T-helper 2 cell (primary cell): ENCODE measurements at regions not wholly inside any gene's neighbourhood (a gene's known extent, or its start where the extent isn't known, plus 50 kb on each side); places are given as distances from the start of the nearest gene placed in this dataset.
"Not testable (repeated sequence)": the region's sequence is repeated elsewhere in the genome, so short reads cannot be mapped to it uniquely, and the experiment has no call there.

ENCODE experiments used
- DNase-seq, 5 experiments: peaks; one replicate each; pipeline versions ENCODE4 v3.0.0 to v3.0.0-alpha.2; 2012 to 2022

- DNase-seq, result no peak
Observed at GRCh38 chr9:717722-718121, 123.8 kb upstream of the DMRT1 start.

- DNase-seq, result no peak
Observed at GRCh38 chr9:720239-720881, 121.1 kb upstream of the DMRT1 start.

GRCh38 chr9:722388-722980, 119.0 kb upstream of the DMRT1 start:
- DNase-seq, result no peak

GRCh38 chr9:724461-724860, 117.0 kb upstream of the DMRT1 start:
- DNase-seq, result not testable (repeated sequence)

- DNase-seq, result no peak
Observed at GRCh38 chr9:726005-726404, 115.5 kb upstream of the DMRT1 start.

GRCh38 chr9:727767-728166, 113.7 kb upstream of the DMRT1 start:
- no peak for DNase-seq

- no peak for DNase-seq
Observed at GRCh38 chr9:728535-728934, 113.0 kb upstream of the DMRT1 start.

- no peak for DNase-seq
Observed at GRCh38 chr9:731474-731873, 110.0 kb upstream of the DMRT1 start.

GRCh38 chr9:734831-735511, 106.5 kb upstream of the DMRT1 start:
- no peak for DNase-seq

GRCh38 chr9:737400-738120, 103.9 kb upstream of the DMRT1 start:
- DNase-seq, result no peak

GRCh38 chr9:738209-738915, 103.1 kb upstream of the DMRT1 start:
- no peak for DNase-seq

- no peak for DNase-seq
Observed at GRCh38 chr9:739362-739761, 102.1 kb upstream of the DMRT1 start.

- DNase-seq, result no peak
Observed at GRCh38 chr9:740221-740620, 101.3 kb upstream of the DMRT1 start.

GRCh38 chr9:742104-742503, 99.4 kb upstream of the DMRT1 start:
- DNase-seq, result no peak

- DNase-seq, result no peak
Observed at GRCh38 chr9:742914-743589, 98.4 kb upstream of the DMRT1 start.

GRCh38 chr9:744046-744712, 97.3 kb upstream of the DMRT1 start:
- no peak for DNase-seq

GRCh38 chr9:744790-745484, 96.6 kb upstream of the DMRT1 start:
- DNase-seq, result no peak

- DNase-seq, result no peak
Observed at GRCh38 chr9:745761-746380, 95.6 kb upstream of the DMRT1 start.

- no peak for DNase-seq
Observed at GRCh38 chr9:746661-747434, 94.6 kb upstream of the DMRT1 start.

GRCh38 chr9:747567-747966, 93.9 kb upstream of the DMRT1 start:
- DNase-seq, result peak in 1 of 5 experiments; percentile 37
